CD8-positive, alpha-beta memory T cell (primary cell): ENCODE measurements at regions not wholly inside any gene's neighbourhood (a gene's known extent, or its start where the extent isn't known, plus 50 kb on each side); places are given as distances from the start of the nearest gene placed in this dataset.

Source experiments
- CTCF ChIA-PET: fragments of 350-600 bp; sonication (Branson Sonifier 250); formaldehyde crosslinking; loops from one replicate; lab custom pipeline; 2021; ENCODE audit warnings: antibody characterized with exemption; lab: Charles Lee
- POLR2A ChIA-PET: fragments of 350-600 bp; sonication (Branson Sonifier 250); formaldehyde crosslinking; loops from one replicate; lab custom pipeline; 2021; ENCODE audit warnings: antibody characterized with exemption; lab: Charles Lee
- DNase-seq, 5 donors: peaks; one replicate each; pipeline versions ENCODE4 v3.0.0 to v3.0.0-alpha.2; 2020 to 2022; ENCODE audit warnings: mixed read lengths in 1 of 5
- H3K27ac ChIP-seq: one replicate; pipeline ENCODE4 v1.7.0; 2013; ENCODE audit warnings: low read depth, mild to moderate bottlenecking, low read length, moderate library complexity
- H3K27me3 ChIP-seq: 2 replicates; pipeline ENCODE4 v1.7.0; 2013; ENCODE audit warnings: low read length, mild to moderate bottlenecking; ENCODE audit not compliant: insufficient read depth, poor library complexity, severe bottlenecking
- H3K36me3 ChIP-seq: 2 replicates; pipeline ENCODE4 v1.7.0; 2013; ENCODE audit warnings: mild to moderate bottlenecking, low read length, moderate library complexity; ENCODE audit not compliant: insufficient read depth
- H3K4me1 ChIP-seq: 2 replicates; pipeline ENCODE4 v1.7.0; 2013; ENCODE audit warnings: mild to moderate bottlenecking, low read length, moderate library complexity; ENCODE audit not compliant: insufficient read depth
- H3K4me3 ChIP-seq: 2 replicates; pipeline ENCODE4 v1.7.0; 2013; ENCODE audit warnings: mild to moderate bottlenecking, low read length
- H3K9me3 ChIP-seq: 2 replicates; pipeline ENCODE4 v1.7.0; 2013; ENCODE audit warnings: mild to moderate bottlenecking, low read length
- H3K27ac Mint-ChIP-seq, 8 donors: one replicate each; pipeline ENCODE4 v1.8.0; 2020 to 2021; ENCODE audit warnings: mixed read lengths in 8 of 8, mild to moderate bottlenecking in 6 of 8, inconsistent platforms in 3 of 8, moderate library complexity in 3 of 8
- H3K27me3 Mint-ChIP-seq, 2 donors: one replicate each; pipeline ENCODE4 v1.8.0; 2020 to 2021; ENCODE audit warnings: mixed read lengths in 2 of 2, mild to moderate bottlenecking in 1 of 2, moderate library complexity in 1 of 2
- H3K36me3 Mint-ChIP-seq, 3 donors: one replicate each; pipeline ENCODE4 v1.8.0; 2020 to 2021; ENCODE audit warnings: mixed read lengths in 3 of 3, inconsistent platforms in 1 of 3, mild to moderate bottlenecking in 1 of 3
- H3K4me1 Mint-ChIP-seq, 3 donors: one replicate each; pipeline ENCODE4 v1.8.0; 2020 to 2021; ENCODE audit warnings: mixed read lengths in 3 of 3, inconsistent platforms in 1 of 3, mild to moderate bottlenecking in 1 of 3
- H3K4me3 Mint-ChIP-seq, 7 donors: one replicate each; pipeline ENCODE4 v1.8.0; 2020 to 2021; ENCODE audit warnings: mixed read lengths in 7 of 7, mild to moderate bottlenecking in 6 of 7, moderate library complexity in 4 of 7, inconsistent platforms in 2 of 7
- H3K9me3 Mint-ChIP-seq, 5 donors: one replicate each; pipeline ENCODE4 v1.8.0; 2020 to 2022; ENCODE audit warnings: mixed read lengths in 5 of 5, mild to moderate bottlenecking in 3 of 5, moderate library complexity in 2 of 5, inconsistent platforms in 1 of 5

GRCh38 chr2:189366349-189366748 is 74.9 kb upstream of the WDR75 start:
- Histone ChIP-seq H3K9me3 (no peaks in the 10 kb centered on the region), H3K4me1 (no peaks in the 10 kb centered on the region), H3K4me3 (no peak overlapping the region), H3K36me3 (no peaks in the 10 kb centered on the region), H3K27ac (no peak overlapping the region), H3K27me3 (no peaks in the 10 kb centered on the region)
- Mint-ChIP-seq H3K27me3 (no peaks in the 10 kb centered on the region), H3K4me1 (no peaks in the 10 kb centered on the region), H3K9me3 (no peaks in the 10 kb centered on the region), H3K27ac (no peak overlapping the region), H3K4me3 (no peak overlapping the region), H3K36me3 (peaks cover 0 to 3% (median 0%) of the 10 kb centered on the region in 3 donors)
- no peak for DNase-seq
- CTCF ChIA-PET = no interaction called here
- POLR2A ChIA-PET = no interaction called here

- Histone ChIP-seq H3K9me3 (no peaks in the 10 kb centered on the region), H3K4me3 (no peak overlapping the region), H3K36me3 (no peaks in the 10 kb centered on the region), H3K4me1 (no peaks in the 10 kb centered on the region), H3K27ac (no peak overlapping the region), H3K27me3 (no peaks in the 10 kb centered on the region)
- no peak for DNase-seq
- H3K36me3 Mint-ChIP-seq = peaks cover 0 to 1% (median 0%) of the 10 kb centered on the region in 3 donors
- H3K27ac Mint-ChIP-seq = no peak overlapping the region
- no peaks in the 10 kb centered on the region for H3K4me1 Mint-ChIP-seq
- H3K27me3 Mint-ChIP-seq = no peaks in the 10 kb centered on the region
- POLR2A ChIA-PET = no interaction called here
- H3K9me3 Mint-ChIP-seq = no peaks in the 10 kb centered on the region
- H3K4me3 Mint-ChIP-seq = no peak overlapping the region
- CTCF ChIA-PET = no interaction called here
Observed at GRCh38 chr2:189367343-189367742, 73.9 kb upstream of the WDR75 start.

- ChIA-PET CTCF (no interaction called here), POLR2A (no interaction called here)
- H3K9me3 Mint-ChIP-seq = no peaks in the 10 kb centered on the region
- Histone ChIP-seq H3K4me3 (no peak overlapping the region), H3K27ac (no peak overlapping the region), H3K36me3 (no peaks in the 10 kb centered on the region), H3K9me3 (no peaks in the 10 kb centered on the region), H3K4me1 (no peaks in the 10 kb centered on the region), H3K27me3 (no peaks in the 10 kb centered on the region)
- no peaks in the 10 kb centered on the region for H3K27me3 Mint-ChIP-seq
- no peak for DNase-seq
- H3K4me1 Mint-ChIP-seq = peaks cover 3 to 5% (median 4%) of the 10 kb centered on the region in 3 donors
- peaks cover 0 to 1% (median 0%) of the 10 kb centered on the region in 3 donors for H3K36me3 Mint-ChIP-seq
- no peak overlapping the region for H3K4me3 Mint-ChIP-seq
- H3K27ac Mint-ChIP-seq = no peak overlapping the region
Observed at GRCh38 chr2:189369566-189369965, 71.7 kb upstream of the WDR75 start.

GRCh38 chr2:189370719-189371118 is 70.6 kb upstream of the WDR75 start:
- Mint-ChIP-seq H3K36me3 (peaks cover 0 to 1% (median 0%) of the 10 kb centered on the region in 3 donors), H3K27me3 (no peaks in the 10 kb centered on the region), H3K27ac (no peak overlapping the region), H3K4me3 (no peak overlapping the region), H3K4me1 (peaks cover 3 to 5% (median 4%) of the 10 kb centered on the region in 3 donors), H3K9me3 (no peaks in the 10 kb centered on the region)
- Histone ChIP-seq H3K4me3 (no peak overlapping the region), H3K27me3 (no peaks in the 10 kb centered on the region), H3K27ac (no peak overlapping the region), H3K9me3 (no peaks in the 10 kb centered on the region), H3K4me1 (no peaks in the 10 kb centered on the region), H3K36me3 (no peaks in the 10 kb centered on the region)
- ChIA-PET POLR2A (no interaction called here), CTCF (no interaction called here)
- no peak for DNase-seq

- Histone ChIP-seq H3K4me3 (no peak overlapping the region), H3K27ac (no peak overlapping the region), H3K9me3 (no peaks in the 10 kb centered on the region), H3K36me3 (no peaks in the 10 kb centered on the region), H3K27me3 (no peaks in the 10 kb centered on the region), H3K4me1 (no peaks in the 10 kb centered on the region)
- H3K4me1 Mint-ChIP-seq = peaks cover 3 to 5% (median 4%) of the 10 kb centered on the region in 3 donors
- no peaks in the 10 kb centered on the region for H3K36me3 Mint-ChIP-seq
- CTCF ChIA-PET = no interaction called here
- no peak for DNase-seq
- POLR2A ChIA-PET = no interaction called here
- no peak overlapping the region for H3K4me3 Mint-ChIP-seq
- no peaks in the 10 kb centered on the region for H3K27me3 Mint-ChIP-seq
- no peak overlapping the region for H3K27ac Mint-ChIP-seq
- no peaks in the 10 kb centered on the region for H3K9me3 Mint-ChIP-seq
Observed at GRCh38 chr2:189372688-189373257, 68.5 kb upstream of the WDR75 start.

GRCh38 chr2:189374481-189374880 is 66.8 kb upstream of the WDR75 start:
- ChIA-PET CTCF (no interaction called here), POLR2A (no interaction called here)
- no peak overlapping the region for H3K27ac Mint-ChIP-seq
- Histone ChIP-seq H3K27me3 (no peaks in the 10 kb centered on the region), H3K4me3 (no peak overlapping the region), H3K4me1 (no peaks in the 10 kb centered on the region), H3K9me3 (no peaks in the 10 kb centered on the region), H3K27ac (no peak overlapping the region), H3K36me3 (no peaks in the 10 kb centered on the region)
- H3K4me1 Mint-ChIP-seq = peaks cover 3 to 5% (median 4%) of the 10 kb centered on the region in 3 donors
- DNase-seq = no peak
- H3K9me3 Mint-ChIP-seq = no peaks in the 10 kb centered on the region
- H3K27me3 Mint-ChIP-seq = no peaks in the 10 kb centered on the region
- H3K36me3 Mint-ChIP-seq = no peaks in the 10 kb centered on the region
- H3K4me3 Mint-ChIP-seq = peak overlapping the region in 1 of 7 donors; percentile 41

GRCh38 chr2:189375842-189376241 is 65.4 kb upstream of the WDR75 start:
- Mint-ChIP-seq H3K9me3 (no peaks in the 10 kb centered on the region), H3K4me1 (peaks cover 3 to 5% (median 4%) of the 10 kb centered on the region in 3 donors), H3K36me3 (no peaks in the 10 kb centered on the region), H3K4me3 (no peak overlapping the region), H3K27me3 (no peaks in the 10 kb centered on the region), H3K27ac (no peak overlapping the region)
- Histone ChIP-seq H3K4me1 (no peaks in the 10 kb centered on the region), H3K9me3 (no peaks in the 10 kb centered on the region), H3K4me3 (no peak overlapping the region), H3K27me3 (no peaks in the 10 kb centered on the region), H3K36me3 (no peaks in the 10 kb centered on the region), H3K27ac (no peak overlapping the region)
- ChIA-PET CTCF (no interaction called here), POLR2A (no interaction called here)
- no peak for DNase-seq

- peaks cover 0 to 3% (median 3%) of the 10 kb centered on the region in 3 donors for H3K4me1 Mint-ChIP-seq
Observed at GRCh38 chr2:189379287-189379630, 62.0 kb upstream of the WDR75 start.

More at GRCh38 chr2:189379287-189379630, 62.0 kb upstream of the WDR75 start:
- Histone ChIP-seq H3K9me3 (no peaks in the 10 kb centered on the region), H3K4me1 (no peaks in the 10 kb centered on the region), H3K36me3 (no peaks in the 10 kb centered on the region), H3K27ac (no peak overlapping the region), H3K4me3 (no peak overlapping the region), H3K27me3 (no peaks in the 10 kb centered on the region)
- Mint-ChIP-seq H3K4me3 (no peak overlapping the region), H3K36me3 (no peaks in the 10 kb centered on the region), H3K27ac (no peak overlapping the region), H3K27me3 (no peaks in the 10 kb centered on the region), H3K9me3 (no peaks in the 10 kb centered on the region)
- POLR2A ChIA-PET = no interaction called here
- DNase-seq = no peak
- CTCF ChIA-PET = no interaction called here
